HT-29 (cell line): ENCODE measurements at regions not wholly inside any gene's neighbourhood (a gene's known extent, or its start where the extent isn't known, plus 50 kb on each side); places are given as distances from the start of the nearest gene placed in this dataset.
"Not testable (repeated sequence)": the region's sequence is repeated elsewhere in the genome, so short reads cannot be mapped to it uniquely, and the experiment has no call there.

ENCODE experiments used
- DNase-seq: peaks from one replicate; pipeline ENCODE4 v3.0.0-alpha.2; 2015; ENCODE audit warnings: low spot score

- no peak for DNase-seq
Observed at GRCh38 chr14:85907536-85907935, 377.6 kb downstream of the FLRT2 start.

DNA sequence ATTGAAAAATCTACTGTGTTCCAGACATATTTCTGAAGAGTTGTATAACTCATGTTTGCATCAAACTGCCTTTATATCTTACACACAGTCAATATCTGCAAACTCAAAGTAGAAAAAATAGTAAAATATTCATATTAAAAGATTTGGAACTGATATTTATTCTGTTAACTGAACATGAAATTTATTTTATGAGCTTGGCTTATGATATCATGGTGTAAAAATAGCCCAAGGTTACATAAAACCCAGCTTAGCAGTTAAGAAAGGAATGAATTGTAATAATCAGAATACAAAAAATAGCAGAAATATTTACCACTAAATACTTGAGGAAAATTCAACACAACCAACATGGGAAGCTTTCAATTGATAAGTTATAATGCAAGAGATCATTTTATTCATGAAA is 367.9 kb downstream of the FLRT2 start:
- DNase-seq: no peak

DNA sequence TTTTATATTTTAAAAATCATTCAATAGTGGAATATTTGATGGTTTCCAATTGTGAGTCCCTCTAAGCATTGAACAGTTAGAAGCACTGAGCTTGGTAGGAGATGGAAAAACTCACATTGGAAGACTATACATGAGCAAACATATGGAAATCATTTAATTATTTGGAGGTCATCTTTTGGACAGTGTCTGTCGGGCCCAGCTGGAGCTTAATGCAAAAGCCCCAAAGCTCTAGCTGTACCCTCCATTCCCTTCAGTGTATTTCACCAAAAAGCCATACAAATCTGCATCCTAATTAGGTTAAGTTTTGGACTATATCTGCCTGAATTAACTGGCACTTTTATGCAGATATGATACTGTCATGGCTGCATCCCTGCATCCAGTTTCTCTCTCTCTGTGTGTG is 365.7 kb downstream of the FLRT2 start:
- DNase-seq: no peak

DNA sequence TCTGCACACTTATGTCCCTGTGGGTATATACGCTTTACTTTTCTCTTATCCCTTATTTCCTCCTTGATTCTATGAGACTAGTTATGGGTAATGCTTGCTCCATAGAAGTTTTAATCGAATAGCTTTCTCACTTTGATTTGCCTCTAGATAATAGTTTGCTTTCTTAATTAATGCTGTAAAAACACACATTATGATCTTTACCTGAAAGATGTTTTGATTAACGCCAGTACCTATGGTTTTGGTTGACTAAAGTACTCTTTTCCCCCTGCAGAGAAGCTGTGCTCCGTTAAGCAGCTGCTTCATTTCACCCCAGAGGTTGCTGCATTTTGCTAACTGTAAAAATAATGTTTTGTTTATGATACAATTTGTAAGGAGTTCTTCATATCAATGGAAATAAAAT is 362.3 kb downstream of the FLRT2 start:
- no peak for DNase-seq

GRCh38 chr14:85883966-85884365 is 354.0 kb downstream of the FLRT2 start:
- DNase-seq: no peak

GRCh38 chr14:85883101-85883500 is 353.2 kb downstream of the FLRT2 start:
- no peak for DNase-seq

DNA sequence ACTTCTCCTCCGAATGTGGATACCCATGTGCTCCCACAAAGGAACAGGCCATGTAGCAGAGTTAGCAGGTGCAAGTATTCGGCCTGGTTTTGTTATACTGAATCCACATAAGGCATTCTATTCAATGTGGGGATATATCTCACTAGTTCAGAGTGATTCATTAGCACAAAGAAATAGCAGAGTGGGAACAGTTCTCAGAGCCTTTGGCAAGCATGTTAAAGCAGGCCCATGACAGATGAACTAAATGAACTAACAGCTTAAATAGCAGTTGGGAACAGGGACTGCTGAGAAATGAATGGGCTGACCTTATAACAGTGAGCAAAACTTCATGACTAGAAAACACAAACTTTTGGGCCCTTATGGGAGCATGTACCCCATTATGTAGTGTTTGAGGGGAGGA is 352.0 kb downstream of the FLRT2 start:
- DNase-seq: no peak

DNA sequence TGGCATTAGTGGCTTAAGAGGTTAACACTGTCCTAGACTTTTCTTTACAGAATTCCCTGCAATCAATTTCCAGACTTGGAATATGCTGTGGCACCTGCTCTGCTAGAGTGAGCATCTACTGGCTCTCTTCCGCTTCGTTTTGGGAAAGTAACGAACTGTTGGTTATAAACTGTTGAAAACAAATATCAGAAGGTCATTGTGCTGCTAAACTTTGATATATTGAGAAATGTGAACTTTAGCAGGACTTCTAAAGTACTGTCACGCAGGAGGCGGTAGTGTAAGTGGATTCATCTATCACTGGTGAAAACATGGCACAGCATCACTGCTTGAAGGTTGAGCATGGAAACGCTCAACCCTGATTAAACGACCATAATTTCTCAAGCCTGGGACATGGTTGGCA is 348.9 kb downstream of the FLRT2 start:
- DNase-seq: no peak

GRCh38 chr14:85873006-85873405 is 343.1 kb downstream of the FLRT2 start:
- no peak for DNase-seq

DNA sequence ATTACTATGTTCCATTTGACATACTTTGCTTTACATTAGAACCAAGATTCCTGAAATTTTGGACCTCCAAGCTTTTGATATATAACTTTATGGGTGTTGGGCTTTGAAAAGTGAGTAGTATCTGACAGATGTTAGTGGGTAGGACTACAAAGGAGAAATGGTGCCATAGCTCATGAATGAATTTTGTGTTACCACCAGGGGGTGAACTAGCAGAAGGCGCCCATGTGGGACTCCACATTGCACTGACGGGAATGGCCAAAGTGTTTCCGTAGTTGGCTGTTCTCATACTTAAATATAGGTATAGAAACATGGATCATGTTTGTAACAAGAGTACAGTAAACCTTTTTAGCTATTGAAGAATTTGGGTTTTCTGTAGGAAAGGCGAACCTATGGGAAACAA is 337.5 kb downstream of the FLRT2 start:
- DNase-seq: peak; percentile 31

GRCh38 chr14:85865701-85866100 is 335.8 kb downstream of the FLRT2 start:
- no peak for DNase-seq

DNA sequence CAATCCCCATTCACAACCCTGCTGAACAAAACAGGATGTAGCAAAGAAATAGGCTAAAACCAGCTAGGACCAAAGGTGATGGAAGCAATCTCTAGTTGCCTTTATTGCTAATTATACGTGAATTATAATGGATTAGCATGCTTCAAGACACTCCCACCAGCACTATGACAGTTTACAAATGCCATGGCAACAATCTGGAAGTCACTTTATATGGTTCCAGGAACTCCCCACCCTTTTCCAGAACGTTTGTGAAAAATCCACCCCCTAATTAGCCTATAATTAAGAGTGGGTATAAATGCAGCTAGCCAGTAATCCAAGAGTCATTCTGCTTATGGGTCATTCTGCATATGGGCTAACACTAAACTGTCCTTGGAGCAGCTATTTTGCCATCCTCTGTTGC is 328.7 kb downstream of the FLRT2 start:
- no peak for DNase-seq

- no peak for DNase-seq
Observed at GRCh38 chr14:85856430-85856829, 326.5 kb downstream of the FLRT2 start.

- DNase-seq: no peak
Observed at GRCh38 chr14:85853996-85854526, 324.1 kb downstream of the FLRT2 start.

DNA sequence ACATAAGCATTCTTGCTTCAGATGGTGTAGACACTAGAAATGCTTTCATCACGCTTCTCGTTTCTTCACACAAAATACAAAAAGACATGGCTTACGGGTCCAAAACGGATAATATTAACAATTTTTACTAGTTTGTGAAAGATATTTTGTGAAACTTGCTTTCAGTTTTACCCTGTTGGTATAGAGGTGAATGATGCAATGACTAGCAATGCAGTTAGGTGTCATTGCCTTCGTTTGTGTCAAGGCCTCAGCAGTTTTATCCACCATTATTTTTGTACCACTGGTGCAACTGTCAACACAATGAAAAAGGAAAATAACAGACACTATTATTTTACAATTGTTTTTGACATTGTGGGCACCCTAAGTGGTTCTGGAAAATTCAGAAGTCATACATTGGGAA is 323.0 kb downstream of the FLRT2 start:
- no peak for DNase-seq

GRCh38 chr14:85852123-85852522 is 322.2 kb downstream of the FLRT2 start:
- DNase-seq: not testable (repeated sequence)

GRCh38 chr14:85830549-85830948 is 300.6 kb downstream of the FLRT2 start:
- DNase-seq: not testable (repeated sequence)

DNA sequence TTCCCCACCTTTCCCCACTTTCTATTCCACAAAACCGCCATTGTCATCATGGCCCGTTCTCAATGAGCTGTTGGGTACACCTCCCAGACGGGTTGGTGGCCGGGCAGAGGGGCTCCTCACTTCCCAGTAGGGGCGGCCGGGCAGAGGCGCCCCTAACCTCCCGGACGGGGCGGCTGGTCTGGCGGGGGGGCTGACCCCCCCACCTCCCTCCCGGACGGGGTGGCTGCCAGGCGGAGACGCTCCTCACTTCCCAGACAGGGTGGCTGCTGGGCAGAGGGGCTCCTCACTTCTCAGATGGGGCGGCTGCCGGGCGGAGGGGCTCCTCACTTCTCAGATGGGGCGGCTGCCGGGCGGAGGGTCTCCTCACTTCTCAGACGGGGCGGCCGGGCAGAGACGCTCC is 299.7 kb downstream of the FLRT2 start:
- not testable (repeated sequence) for DNase-seq

GRCh38 chr14:85824526-85824925 is 294.6 kb downstream of the FLRT2 start:
- DNase-seq: no peak

DNA sequence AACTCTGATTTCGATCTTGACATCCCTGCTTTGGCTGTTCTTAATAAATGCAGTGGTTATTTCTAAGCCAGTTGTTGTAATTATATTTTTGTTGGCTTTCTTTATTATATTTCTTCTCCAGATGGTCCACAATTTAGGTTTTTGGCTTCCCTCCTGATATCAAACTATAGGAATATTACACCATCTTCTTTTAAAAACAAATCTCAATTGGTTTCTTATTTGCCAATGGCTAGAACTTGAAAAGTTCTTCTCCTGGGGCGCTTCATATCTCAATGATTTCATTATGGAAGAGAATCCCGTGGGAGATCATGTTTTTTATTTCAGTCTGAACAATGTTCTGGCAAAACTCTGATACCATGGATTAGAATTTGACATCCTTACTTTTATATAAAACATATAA is 292.3 kb downstream of the FLRT2 start:
- DNase-seq: no peak

GRCh38 chr14:85817430-85817829 is 287.5 kb downstream of the FLRT2 start:
- DNase-seq: no peak

DNA sequence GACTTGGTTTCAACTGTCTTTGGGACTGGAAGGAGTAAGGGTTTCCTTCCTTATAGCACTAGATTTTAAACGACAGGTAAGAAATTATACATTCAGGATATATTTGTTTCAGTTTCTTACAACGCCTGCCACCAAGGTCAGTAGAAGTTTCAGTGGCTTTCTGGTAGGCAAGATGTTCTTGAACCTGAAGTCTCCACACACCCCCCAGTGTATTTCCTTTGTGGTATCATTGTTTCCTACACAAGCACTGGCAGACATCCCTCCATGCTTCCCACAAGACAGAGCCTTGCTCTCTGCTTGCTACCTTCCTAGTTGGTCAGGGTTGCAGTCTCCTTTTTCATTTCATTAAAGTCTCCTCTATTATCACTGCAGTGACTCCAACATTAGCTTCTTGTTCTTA is 283.1 kb downstream of the FLRT2 start:
- no peak for DNase-seq

DNA sequence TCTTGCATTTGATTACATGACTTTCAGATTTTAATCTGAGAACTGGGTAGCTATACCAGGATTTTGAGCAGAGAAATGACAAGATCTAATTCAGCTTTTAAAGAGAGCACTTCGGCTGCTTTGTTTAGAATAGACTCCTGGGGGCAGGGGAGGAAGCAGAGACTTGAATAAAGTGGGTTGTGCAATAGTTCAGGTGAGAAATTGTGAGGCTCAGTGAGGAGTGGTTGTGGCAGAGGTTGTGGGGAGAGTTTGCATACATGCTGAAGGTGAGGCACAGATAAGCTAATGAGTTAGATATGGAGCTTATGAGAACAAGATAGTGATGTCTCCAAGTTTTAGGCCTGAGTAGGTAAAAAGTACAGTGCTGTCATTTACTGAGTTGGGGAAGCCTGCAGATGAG is 281.4 kb downstream of the FLRT2 start:
- no peak for DNase-seq

GRCh38 chr14:85799668-85800067 is 269.7 kb downstream of the FLRT2 start:
- DNase-seq: no peak

- DNase-seq: no peak
Observed at GRCh38 chr14:85798856-85799255, 268.9 kb downstream of the FLRT2 start.
